ENCODE measurements at regions not wholly inside any gene's neighbourhood (a gene's known extent, or its start where the extent isn't known, plus 50 kb on each side); places are given as distances from the start of the nearest gene placed in this dataset.

DNA sequence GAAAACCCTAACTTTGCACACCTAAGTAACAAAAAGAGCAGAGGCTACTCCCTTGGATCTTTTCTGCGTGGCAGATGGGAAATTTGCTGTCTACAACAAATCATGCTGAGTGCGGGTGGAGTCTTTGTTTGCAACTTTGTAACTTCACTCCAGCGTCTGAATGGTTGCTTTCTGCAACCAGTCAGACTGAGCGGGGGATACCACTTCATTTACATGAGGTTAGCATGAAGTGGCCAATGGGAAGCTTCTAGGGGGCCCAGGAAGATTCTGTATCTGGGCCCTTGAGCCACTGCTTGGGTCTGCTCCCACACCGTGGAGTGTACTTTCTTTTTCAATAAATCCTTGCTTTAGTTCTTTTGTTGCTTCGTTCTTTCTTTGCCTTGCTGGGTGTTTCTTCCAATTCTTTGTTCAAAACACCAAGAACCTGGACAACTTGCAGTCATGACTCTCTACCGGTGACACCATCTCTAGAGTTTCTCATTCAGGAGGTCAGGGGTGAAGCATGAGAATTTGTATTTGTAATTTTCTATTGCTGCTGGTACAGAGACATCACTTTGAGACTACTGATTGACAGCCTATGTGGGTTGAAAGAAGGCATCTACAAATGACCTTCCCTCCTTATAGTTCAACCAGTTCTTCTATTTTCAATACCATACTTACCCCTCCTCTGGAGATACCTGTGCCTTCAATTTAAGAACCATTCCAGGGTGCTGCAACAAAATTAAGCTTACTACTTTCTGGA, 55.8 kb upstream of the RC3H1 start:
- H3K9me3 ChIP-seq (ENCODE audit: control insufficient read depth in 2 of 2, insufficient read depth in 1 of 2, low read length in 1 of 2): peaks cover 0 to 6% of the 10 kb centered on the region in 2 donors
- peak in 1 of 9 donors; percentile 14 for DNase-seq (ENCODE audit: low read depth in 6 of 9, low spot score in 9 of 9)
- no peaks in the 10 kb centered on the region for H3K36me3 ChIP-seq (ENCODE audit: control insufficient read depth in 2 of 2, insufficient read depth in 2 of 2, low read length in 1 of 2)
- no peaks in the 10 kb centered on the region for H3K4me1 ChIP-seq (ENCODE audit: control insufficient read depth in 2 of 2, insufficient read depth in 2 of 2, low read length in 2 of 2)
- no peak overlapping the region for H3K27ac ChIP-seq (ENCODE audit: low read depth in 1 of 2, low read length in 1 of 2)
- WGBS: 91% methylated on average over 7 of the region's 7 CpGs
- no peak overlapping the region for H3K4me3 ChIP-seq (ENCODE audit: low read length in 2 of 2)
- H3K27me3 ChIP-seq (ENCODE audit: control insufficient read depth in 2 of 2, insufficient read depth in 1 of 2, low read length in 1 of 2): no peaks in the 10 kb centered on the region

DNA sequence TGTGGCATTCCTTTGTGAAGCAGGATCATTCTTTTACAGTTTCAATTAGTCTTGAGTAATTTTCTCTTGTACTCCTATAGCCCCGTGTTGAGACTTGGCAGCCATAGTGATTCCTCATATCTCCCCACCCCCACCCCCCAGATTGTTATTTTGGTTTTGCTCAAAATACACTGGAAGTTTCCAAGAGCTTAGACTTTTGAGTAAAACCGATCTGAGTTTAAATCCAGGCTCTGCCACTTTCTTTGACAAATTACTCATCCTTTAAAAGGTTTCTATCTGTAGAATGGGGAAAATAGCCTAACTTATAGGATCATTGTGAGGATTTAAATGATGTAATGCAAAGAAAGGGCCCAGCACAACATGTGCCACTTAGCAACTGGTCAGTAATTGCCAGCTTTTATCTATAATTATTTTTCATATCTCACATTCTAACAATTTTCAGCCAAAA, 53.1 kb upstream of the RC3H1 start:
- H3K9me3 ChIP-seq (ENCODE audit: control insufficient read depth in 2 of 2, insufficient read depth in 1 of 2, low read length in 1 of 2): peaks cover 0 to 3% of the 10 kb centered on the region in 2 donors
- no peaks in the 10 kb centered on the region for H3K4me1 ChIP-seq (ENCODE audit: control insufficient read depth in 2 of 2, insufficient read depth in 2 of 2, low read length in 2 of 2)
- H3K27ac ChIP-seq (ENCODE audit: low read depth in 1 of 2, low read length in 1 of 2): no peak overlapping the region
- 87% methylated on average over 2 of the region's 2 CpGs for WGBS
- no peaks in the 10 kb centered on the region for H3K27me3 ChIP-seq (ENCODE audit: control insufficient read depth in 2 of 2, insufficient read depth in 1 of 2, low read length in 1 of 2)
- no peak for DNase-seq (ENCODE audit: low read depth in 6 of 9, low spot score in 9 of 9)
- H3K36me3 ChIP-seq (ENCODE audit: control insufficient read depth in 2 of 2, insufficient read depth in 2 of 2, low read length in 1 of 2): no peaks in the 10 kb centered on the region
- no peak overlapping the region for H3K4me3 ChIP-seq (ENCODE audit: low read length in 2 of 2)

GRCh38 chr1:174074757-174075156, 52.6 kb upstream of the RC3H1 start:
- Histone ChIP-seq H3K4me1 (ENCODE audit: control insufficient read depth in 2 of 2, insufficient read depth in 2 of 2, low read length in 2 of 2) (no peaks in the 10 kb centered on the region), H3K36me3 (ENCODE audit: control insufficient read depth in 2 of 2, insufficient read depth in 2 of 2, low read length in 1 of 2) (no peaks in the 10 kb centered on the region), H3K9me3 (ENCODE audit: control insufficient read depth in 2 of 2, insufficient read depth in 1 of 2, low read length in 1 of 2) (peaks cover 0 to 3% of the 10 kb centered on the region in 2 donors), H3K27me3 (ENCODE audit: control insufficient read depth in 2 of 2, insufficient read depth in 1 of 2, low read length in 1 of 2) (no peaks in the 10 kb centered on the region), H3K4me3 (ENCODE audit: low read length in 2 of 2) (no peak overlapping the region), H3K27ac (ENCODE audit: low read depth in 1 of 2, low read length in 1 of 2) (no peak overlapping the region)
- DNase-seq (ENCODE audit: low read depth in 6 of 9, low spot score in 9 of 9): no peak
- WGBS: 58% methylated on average over 2 of the region's 2 CpGs

DNA sequence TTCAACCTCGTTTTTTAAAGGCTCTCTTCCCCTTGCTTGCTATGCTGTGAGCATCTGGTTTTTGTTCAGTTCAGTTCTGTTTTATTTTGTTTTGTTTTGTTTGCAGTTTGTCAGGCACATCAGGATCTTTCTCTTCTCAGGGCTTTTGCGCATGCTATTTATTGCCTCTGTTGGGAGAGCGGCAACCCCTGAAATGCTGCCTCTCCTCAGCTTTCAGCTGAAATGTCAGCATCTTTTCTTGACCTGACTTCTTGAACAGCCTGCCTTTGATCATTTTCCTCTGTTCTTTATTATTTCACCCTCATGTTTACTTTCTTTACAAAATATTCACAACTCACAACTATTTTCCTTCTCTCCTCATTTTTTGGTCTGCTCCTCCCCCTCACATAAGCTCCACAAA, 50.4 kb upstream of the RC3H1 start:
- Histone ChIP-seq H3K27ac (ENCODE audit: low read depth in 1 of 2, low read length in 1 of 2) (no peak overlapping the region), H3K4me1 (ENCODE audit: control insufficient read depth in 2 of 2, insufficient read depth in 2 of 2, low read length in 2 of 2) (peaks cover 0 to 5% of the 10 kb centered on the region in 2 donors), H3K27me3 (ENCODE audit: control insufficient read depth in 2 of 2, insufficient read depth in 1 of 2, low read length in 1 of 2) (no peaks in the 10 kb centered on the region), H3K4me3 (ENCODE audit: low read length in 2 of 2) (no peak overlapping the region), H3K36me3 (ENCODE audit: control insufficient read depth in 2 of 2, insufficient read depth in 2 of 2, low read length in 1 of 2) (no peaks in the 10 kb centered on the region), H3K9me3 (ENCODE audit: control insufficient read depth in 2 of 2, insufficient read depth in 1 of 2, low read length in 1 of 2) (peaks cover 0 to 3% of the 10 kb centered on the region in 2 donors)
- 98% methylated on average over 3 of the region's 3 CpGs for WGBS
- no peak for DNase-seq (ENCODE audit: low read depth in 6 of 9, low spot score in 9 of 9)

Measured in thymus (tissue), 11 donors.